KBM-7 (cell line): ENCODE measurements at regions not wholly inside any gene's neighbourhood (a gene's known extent, or its start where the extent isn't known, plus 50 kb on each side); places are given as distances from the start of the nearest gene placed in this dataset.

Experiments used
- DNase-seq: peaks from one replicate; pipeline ENCODE4 v3.0.0-alpha.2; 2015
- in situ Hi-C: fragments of 300-500 bp; cut with MboI; formaldehyde crosslinking; loops from 2 replicates; pipeline ENCODE4 v1.14.3; 2020; ENCODE audit warnings: low sequenced_read_pairs, low pct_unique_long_range_greater_than_20kb, mixed read lengths

DNA sequence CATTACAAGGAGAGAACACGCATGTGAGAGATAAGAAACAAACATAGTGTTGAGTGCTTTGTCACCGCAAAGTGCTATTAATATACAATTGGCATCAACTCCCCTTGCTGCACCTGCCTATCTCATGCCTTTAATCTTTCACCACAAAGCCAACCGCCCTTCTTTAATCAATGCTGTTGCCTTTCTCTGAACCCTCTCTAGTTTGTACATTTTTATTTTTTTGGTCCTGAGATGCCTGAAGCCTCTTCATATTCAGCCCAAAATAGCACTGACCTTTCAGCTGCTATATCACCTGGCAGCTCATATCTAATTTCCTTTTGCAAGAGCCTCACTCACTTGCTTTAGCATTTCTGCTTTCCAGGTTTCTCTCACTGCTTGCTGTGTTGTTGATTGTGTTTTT is 504.7 kb downstream of the NUF2 start:
- in situ Hi-C loops = no loop called here
- DNase-seq = no peak

- in situ Hi-C loops = no loop called here
Measured at GRCh38 chr1:163834778-163835177, 513.0 kb downstream of the NUF2 start.

DNA sequence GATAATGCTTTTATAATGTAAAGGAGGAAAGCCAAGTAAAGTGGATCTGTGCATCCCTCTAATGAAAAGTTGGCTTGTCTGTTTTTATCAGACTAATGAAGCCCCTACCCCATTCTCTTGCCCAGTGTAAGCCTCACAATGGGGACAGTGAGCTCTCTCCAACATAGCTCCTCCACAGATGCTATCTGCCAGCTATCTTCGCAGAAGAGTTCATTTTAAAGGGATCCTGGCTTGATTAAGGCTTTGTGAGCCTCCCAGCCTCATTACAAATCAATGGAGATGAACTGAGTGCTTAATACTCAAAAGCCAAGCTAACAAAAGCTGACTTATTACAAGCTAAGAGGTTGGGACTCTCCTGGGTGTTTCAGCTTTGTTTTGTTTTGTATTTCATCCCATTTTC is 514.7 kb downstream of the NUF2 start:
- in situ Hi-C loops = no loop called here
- DNase-seq = no peak

More at GRCh38 chr1:163834778-163835177, 513.0 kb downstream of the NUF2 start:
- no peak for DNase-seq

GRCh38 chr1:163837206-163837605 is 515.5 kb downstream of the NUF2 start:
- DNase-seq = no peak
- in situ Hi-C loops = no loop called here

GRCh38 chr1:163842571-163842970 is 520.8 kb downstream of the NUF2 start:
- DNase-seq = no peak
- in situ Hi-C loops = no loop called here

DNA sequence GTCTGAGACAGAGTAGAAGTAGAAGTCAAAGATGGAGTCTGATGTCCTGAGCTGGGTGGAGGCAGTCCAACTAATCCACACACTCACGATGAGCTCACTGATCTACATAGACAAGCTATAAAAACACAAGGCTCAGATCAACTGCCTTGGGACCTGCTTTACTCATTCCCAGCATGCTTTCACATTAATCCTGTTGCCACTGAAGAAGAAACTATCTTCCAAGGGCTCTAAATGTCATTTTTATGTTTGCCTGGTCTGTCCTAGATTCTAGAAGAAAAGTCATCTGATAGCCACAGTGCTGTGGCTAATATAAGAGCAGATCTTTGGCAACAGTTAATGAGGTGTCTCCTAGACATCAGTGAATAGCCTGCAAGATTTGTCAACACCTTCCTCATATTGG is 522.7 kb downstream of the NUF2 start:
- in situ Hi-C loops = no loop called here
- DNase-seq = no peak

DNA sequence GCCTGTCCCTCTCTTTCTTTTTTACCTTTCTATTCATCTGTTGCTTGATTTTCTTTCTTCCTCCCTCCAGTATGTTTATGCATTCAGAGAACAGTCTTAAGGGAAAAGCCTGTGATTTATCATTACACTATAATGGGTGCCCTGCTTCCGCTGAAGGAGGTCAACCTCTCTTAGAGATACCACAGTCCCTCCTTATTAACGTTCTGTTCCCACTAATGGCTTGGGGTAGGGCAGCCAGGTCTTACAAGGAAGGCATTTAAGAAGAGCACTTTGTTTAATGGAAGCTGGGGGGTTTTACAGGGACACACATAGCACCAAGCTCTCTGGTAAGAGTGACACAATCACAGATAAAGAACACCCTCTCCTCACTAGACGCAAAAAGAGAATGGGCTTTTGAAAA is 523.5 kb downstream of the NUF2 start:
- DNase-seq = no peak
- in situ Hi-C loops = no loop called here

DNA sequence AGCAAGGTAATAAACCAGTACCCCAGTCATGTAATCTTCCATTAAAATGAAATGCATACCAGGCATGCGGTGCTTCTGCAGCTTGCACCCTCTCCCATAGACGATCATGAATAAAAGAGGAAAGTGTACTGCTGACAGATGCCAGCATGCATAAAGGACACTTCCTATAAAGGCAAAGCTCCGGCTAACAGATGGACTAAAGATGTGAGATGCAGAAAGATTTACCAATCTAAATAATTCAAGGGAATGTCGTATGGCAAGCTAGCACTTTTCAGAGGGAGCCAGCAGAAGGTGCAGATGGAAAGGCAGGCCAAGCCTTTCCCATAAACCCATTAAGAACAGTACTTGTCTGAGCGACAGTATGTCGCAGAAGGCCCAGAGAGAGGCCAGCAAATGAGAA is 542.0 kb downstream of the NUF2 start:
- in situ Hi-C loops = no loop called here
- DNase-seq = no peak

DNA sequence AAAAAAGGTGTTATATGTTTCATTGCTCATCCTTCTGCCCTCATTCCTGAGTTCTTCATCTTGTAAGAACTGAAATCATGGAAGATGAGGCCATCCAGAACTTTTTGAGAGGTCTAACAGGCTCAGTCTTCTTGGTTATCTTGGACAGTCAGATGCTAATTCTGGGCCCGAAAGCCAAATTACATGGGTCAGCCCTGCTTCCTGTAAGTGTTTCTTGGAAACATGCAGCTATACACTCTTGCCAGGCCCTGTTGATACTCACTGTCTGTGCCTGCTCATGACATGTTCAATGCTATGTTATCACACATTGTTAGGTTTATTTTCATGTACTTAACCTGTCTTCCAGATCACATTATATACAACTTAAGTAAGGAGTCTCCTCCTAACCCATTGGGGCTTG is 542.5 kb downstream of the NUF2 start:
- in situ Hi-C loops = no loop called here

GRCh38 chr1:163866564-163866963 is 544.8 kb downstream of the NUF2 start:
- in situ Hi-C loops = no loop called here

More for the DNA sequence above, 542.5 kb downstream of the NUF2 start:
- no peak for DNase-seq

DNA sequence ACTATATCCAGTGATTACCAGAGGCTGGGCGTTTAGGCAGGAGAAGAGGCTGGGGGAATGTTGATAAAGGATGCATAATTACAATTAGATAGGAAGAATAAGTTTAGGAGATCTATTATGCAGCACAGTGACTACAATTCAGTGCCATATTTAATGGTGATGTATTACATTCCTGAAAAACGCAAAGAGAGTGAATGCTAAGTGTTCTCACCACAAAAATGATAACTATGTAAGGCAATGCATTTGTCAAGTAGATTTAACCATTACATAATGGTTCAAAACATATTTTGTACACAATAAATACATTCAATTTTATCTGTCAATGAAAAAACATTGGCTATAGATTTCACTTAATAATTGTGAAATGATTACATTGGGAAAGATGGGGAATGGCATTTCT is 548.9 kb downstream of the NUF2 start:
- in situ Hi-C loops = no loop called here
- no peak for DNase-seq

More at GRCh38 chr1:163866564-163866963, 544.8 kb downstream of the NUF2 start:
- no peak for DNase-seq

GRCh38 chr1:163872067-163872466 is 550.3 kb downstream of the NUF2 start:
- in situ Hi-C loops = no loop called here
- DNase-seq = no peak

DNA sequence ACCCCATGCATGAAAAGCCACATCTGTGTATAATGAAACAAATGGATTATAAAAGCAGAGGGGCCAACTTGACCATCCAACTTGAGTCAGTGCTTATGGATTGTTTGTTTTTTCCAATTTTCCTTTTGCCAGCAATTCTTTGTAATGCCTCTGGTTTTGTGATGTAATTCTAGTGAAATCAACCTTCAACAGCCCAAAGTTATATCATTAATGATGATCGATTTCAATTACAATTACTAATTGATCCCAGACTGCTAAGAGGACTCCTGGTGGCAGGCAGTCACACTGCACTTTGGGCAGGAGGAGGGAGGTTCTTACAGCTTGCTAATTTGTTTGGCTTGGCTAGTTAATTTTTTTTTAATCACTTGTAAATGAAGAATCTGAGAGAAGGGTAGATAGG is 552.3 kb downstream of the NUF2 start:
- in situ Hi-C loops = no loop called here
- no peak for DNase-seq

- DNase-seq = no peak
- in situ Hi-C loops = no loop called here
Measured at GRCh38 chr1:163875200-163875926, 553.6 kb downstream of the NUF2 start.

- in situ Hi-C loops = no loop called here
Measured at GRCh38 chr1:163875927-163876320, 554.2 kb downstream of the NUF2 start.

GRCh38 chr1:163876546-163876945 is 554.8 kb downstream of the NUF2 start:
- DNase-seq = no peak
- in situ Hi-C loops = no loop called here

More at GRCh38 chr1:163875927-163876320, 554.2 kb downstream of the NUF2 start:
- DNase-seq = no peak

GRCh38 chr1:163877016-163877415 is 555.3 kb downstream of the NUF2 start:
- in situ Hi-C loops = no loop called here
- DNase-seq = no peak

GRCh38 chr1:163885510-163885909 is 563.8 kb downstream of the NUF2 start:
- in situ Hi-C loops = no loop called here
- DNase-seq = no peak

GRCh38 chr1:163896001-163896400 is 574.2 kb downstream of the NUF2 start:
- DNase-seq = no peak
- in situ Hi-C loops = no loop called here

GRCh38 chr1:163897412-163898155 is 575.8 kb downstream of the NUF2 start:
- in situ Hi-C loops = no loop called here
- no peak for DNase-seq

DNA sequence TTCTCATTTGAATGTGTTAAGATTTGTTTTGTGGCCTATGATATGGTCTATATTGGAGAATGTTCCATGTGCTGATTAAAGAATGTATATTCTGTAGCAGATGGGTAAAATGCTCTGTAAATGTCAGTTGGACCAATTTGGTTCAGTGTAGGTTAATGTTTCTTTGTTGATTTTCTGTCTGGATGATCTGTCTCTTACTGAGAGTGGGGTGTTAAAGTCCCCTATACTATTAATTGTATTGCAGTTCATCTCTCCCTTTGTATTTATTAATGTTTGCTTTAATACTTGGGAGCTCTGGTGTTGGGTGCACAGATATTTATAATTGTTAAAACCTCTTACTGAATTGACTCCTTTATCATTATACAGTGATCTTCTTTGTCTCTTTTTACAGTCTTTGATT is 584.5 kb downstream of the NUF2 start:
- in situ Hi-C loops = no loop called here
- no peak for DNase-seq
